HepG2 (cell line): ENCODE measurements at regions not wholly inside any gene's neighbourhood (a gene's known extent, or its start where the extent isn't known, plus 50 kb on each side); places are given as distances from the start of the nearest gene placed in this dataset.

ENCODE experiments used
- CEBPG ChIP-seq: IDR thresholded peaks from 2 replicates; pipeline ENCODE4 v1.6.1; 2016
- CREBL2 ChIP-seq: sonication (generic); formaldehyde crosslinking; IDR thresholded peaks from 2 replicates; pipeline ENCODE4 v1.8.1; 2023; ENCODE audit warnings: missing genetic modification reagents, mild to moderate bottlenecking, borderline replicate concordance
- GFI1 ChIP-seq: sonication (generic); formaldehyde crosslinking; IDR thresholded peaks from 2 replicates; pipeline ENCODE4 v1.5.0; 2020; ENCODE audit warnings: missing genetic modification reagents, mild to moderate bottlenecking, borderline replicate concordance
- IKZF1 ChIP-seq: fragments of 450-650 bp; IDR thresholded peaks from 2 replicates; pipeline ENCODE4 v1.7.1; 2016
- MEF2D ChIP-seq: sonication (generic); formaldehyde crosslinking; IDR thresholded peaks from 2 replicates; pipeline ENCODE4 v1.5.1; 2020; ENCODE audit warnings: mild to moderate bottlenecking, missing genetic modification reagents
- NR2F1 ChIP-seq, 2 experiments: fragments of 450-650 bp in 1 of 2; formaldehyde crosslinking in 1 of 2; IDR thresholded peaks; 2 replicates each; pipeline versions ENCODE4 v1.5.0 to v1.6.1; 2016 to 2020; ENCODE audit warnings: mild to moderate bottlenecking in 1 of 2, missing compliant biosample characterization in 1 of 2, missing genetic modification reagents in 1 of 2, moderate library complexity in 1 of 2
- SNAPC5 ChIP-seq: sonication (generic); formaldehyde crosslinking; IDR thresholded peaks from 2 replicates; pipeline ENCODE4 v1.8.1; 2023; ENCODE audit warnings: mild to moderate bottlenecking, missing genetic modification reagents, borderline replicate concordance
- SRSF9 ChIP-seq: fragments of 200-400 bp; formaldehyde crosslinking; IDR thresholded peaks from 2 replicates; pipeline ENCODE4 v1.6.1; 2018; ENCODE audit warnings: borderline replicate concordance, mild to moderate bottlenecking, low read depth, low read length; ENCODE audit not compliant: insufficient read depth, poor library complexity, severe bottlenecking
- SRY ChIP-seq: sonication (generic); formaldehyde crosslinking; IDR thresholded peaks from 2 replicates; pipeline ENCODE4 v1.8.0; 2022; ENCODE audit warnings: mild to moderate bottlenecking, missing genetic modification reagents
- UBTF ChIP-seq: sonication (generic); formaldehyde crosslinking; IDR thresholded peaks from 2 replicates; pipeline ENCODE4 v1.4.0; 2020; ENCODE audit warnings: mild to moderate bottlenecking, missing genetic modification reagents
- ZBTB14 ChIP-seq: sonication (generic); formaldehyde crosslinking; IDR thresholded peaks from 2 replicates; pipeline ENCODE4 v1.4.0; 2020; ENCODE audit warnings: missing genetic modification reagents
- ZFP41 ChIP-seq: sonication (generic); formaldehyde crosslinking; IDR thresholded peaks from 2 replicates; pipeline ENCODE4 v1.4.0; 2020; ENCODE audit warnings: mild to moderate bottlenecking, missing genetic modification reagents, borderline replicate concordance
- ZFX ChIP-seq: sonication (generic); formaldehyde crosslinking; IDR thresholded peaks from 2 replicates; pipeline ENCODE4 v1.4.0; 2020; ENCODE audit warnings: mild to moderate bottlenecking, low read depth, missing genetic modification reagents, moderate library complexity
- ZNF230 ChIP-seq: sonication (generic); formaldehyde crosslinking; IDR thresholded peaks from 2 replicates; pipeline ENCODE4 v1.4.0; 2020; ENCODE audit warnings: mild to moderate bottlenecking, missing genetic modification reagents
- ZNF280B ChIP-seq: sonication (generic); formaldehyde crosslinking; IDR thresholded peaks from 2 replicates; pipeline ENCODE4 v1.5.0; 2020; ENCODE audit warnings: missing genetic modification reagents, mild to moderate bottlenecking, borderline replicate concordance
- ZNF574 ChIP-seq: sonication (generic); formaldehyde crosslinking; IDR thresholded peaks from 2 replicates; pipeline ENCODE4 v1.4.0; 2020; ENCODE audit warnings: missing genetic modification reagents
- ZNF800 ChIP-seq: sonication (generic); formaldehyde crosslinking; IDR thresholded peaks from 2 replicates; pipeline ENCODE4 v1.4.0; 2020; ENCODE audit warnings: missing genetic modification reagents

- TF ChIP-seq ZNF574 (CRISPR knock-in tag), result peak; percentile 14; the same call in 1 of the 2 replicates
- no peak for TF ChIP-seq ZBTB14 (CRISPR knock-in tag)
- TF ChIP-seq NR2F1 (CRISPR knock-in tag; IDR thresholded peaks at IDR 0.05), result no peak
- TF ChIP-seq IKZF1, result no peak
- no peak for TF ChIP-seq ZFP41 (CRISPR knock-in tag)
- no peak for TF ChIP-seq SRY
- no peak for TF ChIP-seq SRSF9
- no peak for TF ChIP-seq ZNF230
- no peak for TF ChIP-seq ZNF280B (CRISPR knock-in tag)
- no peak; the same call in 1 of the 2 replicates for TF ChIP-seq CREBL2 (CRISPR knock-in tag)
- no peak for TF ChIP-seq CEBPG (CRISPR knock-in tag)
- TF ChIP-seq SNAPC5 (CRISPR knock-in tag), result no peak
- no peak for TF ChIP-seq ZNF800 (CRISPR knock-in tag)
- 0 out of 2 replicates have a peak, but pooled peaks have one; percentile 40 for TF ChIP-seq GFI1 (CRISPR knock-in tag)
- peak; percentile 66; the same call in 1 of the 2 replicates for TF ChIP-seq UBTF (CRISPR knock-in tag)
- TF ChIP-seq MEF2D, result no peak
- peak; percentile 55 for TF ChIP-seq ZFX (CRISPR knock-in tag)
Observed at GRCh38 chr3:72446218-72447058, 401.8 kb downstream of the SHQ1 start, which contains the start of gene RYBP (continued).
